SU-DHL-6 (cell line): ENCODE measurements at regions not wholly inside any gene's neighbourhood (a gene's known extent, or its start where the extent isn't known, plus 50 kb on each side); places are given as distances from the start of the nearest gene placed in this dataset.

ENCODE experiments used
- EZH2phosphoT487 ChIP-seq: fragments of 200-600 bp; sonication (generic), shearing (Covaris generic); conservative IDR thresholded peaks from 2 replicates; pipeline ENCODE4 v1.6.1; 2018; ENCODE audit warnings: mild to moderate bottlenecking, antibody characterized with exemption, low read length, moderate library complexity, mixed read lengths
- TF ChIP-seq, protein P1 (sequence below): fragments of 200-600 bp; sonication (generic); IDR thresholded peaks from one replicate; pipeline ENCODE4 v1.5.1; 2017; ENCODE audit warnings: antibody characterized with exemption, mild to moderate bottlenecking, low read length, moderate library complexity; ENCODE audit not compliant: insufficient read depth, poor library complexity, severe bottlenecking

DNA sequence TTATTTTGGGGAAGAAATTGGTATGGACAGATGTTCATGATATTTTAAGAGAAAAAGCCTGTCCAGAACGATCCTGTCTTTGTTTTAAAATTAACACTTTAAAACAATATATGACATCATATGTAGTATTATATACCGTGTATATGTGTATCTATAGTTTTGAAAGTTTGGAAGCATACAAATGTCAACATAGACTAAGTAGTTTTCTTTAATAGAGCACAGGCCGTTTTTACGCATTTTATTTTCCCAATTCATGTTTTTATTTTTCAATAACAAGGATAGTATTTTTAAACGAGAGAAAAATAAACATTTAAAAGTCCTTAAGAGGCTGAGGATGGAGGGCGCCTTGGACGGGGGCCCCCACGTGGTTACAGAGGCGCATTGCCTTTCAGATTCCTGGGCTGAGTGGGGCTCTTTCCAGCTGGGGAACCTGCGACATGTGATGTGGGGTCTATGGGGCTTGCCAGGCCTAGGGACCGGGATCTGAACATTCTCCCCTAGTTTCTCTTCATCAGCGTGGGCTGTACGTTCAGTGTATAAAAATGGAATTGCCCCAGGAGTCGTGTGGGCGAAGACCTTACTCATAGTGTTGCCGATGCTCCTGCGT, 127.8 kb upstream of the ZNF746 start:
- TF ChIP-seq, protein P1, sequence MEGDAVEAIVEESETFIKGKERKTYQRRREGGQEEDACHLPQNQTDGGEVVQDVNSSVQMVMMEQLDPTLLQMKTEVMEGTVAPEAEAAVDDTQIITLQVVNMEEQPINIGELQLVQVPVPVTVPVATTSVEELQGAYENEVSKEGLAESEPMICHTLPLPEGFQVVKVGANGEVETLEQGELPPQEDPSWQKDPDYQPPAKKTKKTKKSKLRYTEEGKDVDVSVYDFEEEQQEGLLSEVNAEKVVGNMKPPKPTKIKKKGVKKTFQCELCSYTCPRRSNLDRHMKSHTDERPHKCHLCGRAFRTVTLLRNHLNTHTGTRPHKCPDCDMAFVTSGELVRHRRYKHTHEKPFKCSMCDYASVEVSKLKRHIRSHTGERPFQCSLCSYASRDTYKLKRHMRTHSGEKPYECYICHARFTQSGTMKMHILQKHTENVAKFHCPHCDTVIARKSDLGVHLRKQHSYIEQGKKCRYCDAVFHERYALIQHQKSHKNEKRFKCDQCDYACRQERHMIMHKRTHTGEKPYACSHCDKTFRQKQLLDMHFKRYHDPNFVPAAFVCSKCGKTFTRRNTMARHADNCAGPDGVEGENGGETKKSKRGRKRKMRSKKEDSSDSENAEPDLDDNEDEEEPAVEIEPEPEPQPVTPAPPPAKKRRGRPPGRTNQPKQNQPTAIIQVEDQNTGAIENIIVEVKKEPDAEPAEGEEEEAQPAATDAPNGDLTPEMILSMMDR: peak; percentile 72
- TF ChIP-seq EZH2phosphoT487: no peak
